Naive thymus-derived CD8-positive, alpha-beta T cell (primary cell): ENCODE measurements at regions not wholly inside any gene's neighbourhood (a gene's known extent, or its start where the extent isn't known, plus 50 kb on each side); places are given as distances from the start of the nearest gene placed in this dataset.
"Not testable (repeated sequence)": the region's sequence is repeated elsewhere in the genome, so short reads cannot be mapped to it uniquely, and the experiment has no call there.

Experiments used
- ATAC-seq, 2 donors: fragments of 150-1000 bp; cut with Tn5 transposase in 1 of 2; sonication (Bioruptor Pico), chemical (Tn5 transposase) in 1 of 2; 1 replicate in 1 of 2; 2 replicates in 1 of 2; pipeline ENCODE4 v1.10.0; 2021; ENCODE audit warnings: mild to moderate bottlenecking in 2 of 2, moderate library complexity in 2 of 2
- POLR2A ChIA-PET: fragments of 350-600 bp; sonication (Branson Sonifier 250); formaldehyde crosslinking; loops from one replicate; lab custom pipeline; 2021; ENCODE audit warnings: antibody characterized with exemption; lab: Charles Lee
- DNase-seq, 10 donors: peaks; one replicate each; pipeline versions ENCODE4 v3.0.0 to v3.0.0-alpha.2; 2020 to 2022
- H3K27ac Mint-ChIP-seq, 10 donors: one replicate each; pipeline ENCODE4 v1.8.0; 2020 to 2022; ENCODE audit warnings: mild to moderate bottlenecking in 10 of 10, mixed read lengths in 10 of 10, moderate library complexity in 4 of 10, inconsistent platforms in 1 of 10
- H3K27me3 Mint-ChIP-seq, 5 donors: one replicate each; pipeline ENCODE4 v1.8.0; 2021 to 2022; ENCODE audit warnings: mixed read lengths in 5 of 5
- H3K36me3 Mint-ChIP-seq, 3 donors: one replicate each; pipeline ENCODE4 v1.8.0; 2020 to 2022; ENCODE audit warnings: mixed read lengths in 3 of 3, mild to moderate bottlenecking in 2 of 3, inconsistent platforms in 1 of 3
- H3K4me1 Mint-ChIP-seq, 4 donors: one replicate each; pipeline ENCODE4 v1.8.0; 2021 to 2022; ENCODE audit warnings: mixed read lengths in 4 of 4
- H3K4me3 Mint-ChIP-seq, 10 donors: one replicate each; pipeline ENCODE4 v1.8.0; 2020 to 2022; ENCODE audit warnings: mild to moderate bottlenecking in 10 of 10, mixed read lengths in 10 of 10, moderate library complexity in 6 of 10, inconsistent platforms in 1 of 10
- H3K9me3 Mint-ChIP-seq, 9 donors: one replicate each; pipeline ENCODE4 v1.8.0; 2020 to 2022; ENCODE audit warnings: mixed read lengths in 9 of 9, mild to moderate bottlenecking in 3 of 9, inconsistent platforms in 1 of 9, moderate library complexity in 1 of 9

DNA sequence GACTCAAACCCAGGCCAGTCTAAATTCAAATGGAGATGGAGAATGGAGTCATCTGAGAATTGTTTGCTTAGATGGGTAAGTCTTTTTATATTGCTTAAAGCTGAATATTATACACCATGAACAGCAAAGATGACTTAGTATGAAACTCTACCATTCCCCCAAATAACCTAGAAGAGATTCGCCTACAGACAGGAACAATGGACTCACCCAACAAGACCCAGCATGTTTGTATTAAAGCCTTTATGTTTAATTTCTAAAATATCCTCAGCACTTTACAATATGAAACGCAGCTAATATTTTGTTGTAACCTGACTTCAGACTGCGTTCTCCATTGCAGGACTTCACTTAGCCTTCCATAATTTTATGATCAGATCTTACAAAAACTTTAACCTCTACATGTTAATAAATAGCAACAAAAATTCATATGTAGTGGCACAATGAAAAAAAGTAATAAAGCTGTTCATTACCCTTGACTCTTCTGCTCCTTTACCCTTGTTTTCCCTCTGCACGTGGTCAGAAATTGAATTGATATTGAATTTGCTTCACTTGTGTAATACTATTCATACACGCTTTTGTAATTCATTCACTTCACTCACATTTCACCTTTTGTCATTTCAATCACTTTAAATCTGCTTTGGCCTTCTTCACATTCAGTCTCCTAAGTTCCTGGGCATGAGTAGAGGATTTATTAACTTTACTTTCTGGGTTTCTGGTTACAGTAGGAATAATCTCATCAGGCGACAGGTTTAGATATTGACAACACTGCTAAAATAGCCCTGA, 177.3 kb upstream of the PTBP2 start:
- Mint-ChIP-seq H3K4me1 (no peaks in the 10 kb centered on the region), H3K27ac (no peak overlapping the region), H3K36me3 (no peaks in the 10 kb centered on the region), H3K9me3 (no peaks in the 10 kb centered on the region), H3K4me3 (no peak overlapping the region), H3K27me3 (no peaks in the 10 kb centered on the region)
- DNase-seq (no peak), ATAC-seq (no peak)
- POLR2A ChIA-PET: no interaction called here

GRCh38 chr1:96544831-96545221, 176.8 kb upstream of the PTBP2 start:
- no peak overlapping the region for H3K4me3 Mint-ChIP-seq
- no peaks in the 10 kb centered on the region for H3K27me3 Mint-ChIP-seq
- no peak for ATAC-seq
- H3K9me3 Mint-ChIP-seq: no peaks in the 10 kb centered on the region
- POLR2A ChIA-PET: no interaction called here
- H3K4me1 Mint-ChIP-seq: no peaks in the 10 kb centered on the region
- no peak for DNase-seq
- H3K36me3 Mint-ChIP-seq: no peaks in the 10 kb centered on the region
- H3K27ac Mint-ChIP-seq: no peak overlapping the region

DNA sequence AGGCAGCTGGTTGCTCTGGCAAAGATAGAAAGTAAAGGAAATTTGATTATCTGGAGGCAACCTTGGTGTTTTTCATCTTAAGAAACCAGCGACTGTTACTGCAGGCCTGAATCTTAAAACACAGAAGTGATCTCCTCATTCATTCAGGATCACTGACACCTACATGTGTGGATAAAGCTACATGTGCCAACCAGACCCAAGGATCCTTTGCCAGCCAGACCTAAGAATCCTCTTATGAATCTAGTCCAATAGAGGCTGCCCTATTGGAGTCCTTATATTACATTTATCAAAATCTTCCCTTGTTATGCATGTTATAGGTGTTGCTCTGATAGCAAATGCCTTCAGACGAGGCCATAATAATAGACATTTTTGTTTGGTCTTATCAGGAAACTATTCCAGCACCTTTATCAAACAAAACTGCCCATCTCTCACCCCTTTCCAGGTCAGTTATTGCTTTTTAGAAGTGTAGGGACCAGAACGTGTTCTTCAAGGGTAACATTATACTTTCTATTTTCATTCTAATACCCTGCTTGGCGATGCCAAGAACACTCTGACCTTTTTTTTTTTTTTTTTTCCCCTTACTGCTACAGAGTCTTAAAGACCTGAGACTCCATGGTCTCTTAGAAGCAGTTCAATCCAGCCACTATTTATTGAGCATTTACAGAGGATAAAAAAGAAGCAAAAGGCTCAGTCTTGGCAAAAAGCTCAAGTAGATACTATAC, 175.5 kb upstream of the PTBP2 start:
- POLR2A ChIA-PET: no interaction called here
- Mint-ChIP-seq H3K27me3 (no peaks in the 10 kb centered on the region), H3K36me3 (no peaks in the 10 kb centered on the region), H3K9me3 (no peaks in the 10 kb centered on the region), H3K4me3 (no peak overlapping the region), H3K27ac (no peak overlapping the region), H3K4me1 (no peaks in the 10 kb centered on the region)
- DNase-seq: no peak
- ATAC-seq: no peak

GRCh38 chr1:96550061-96550460, 171.5 kb upstream of the PTBP2 start:
- Mint-ChIP-seq H3K4me1 (no peaks in the 10 kb centered on the region), H3K36me3 (no peaks in the 10 kb centered on the region), H3K9me3 (no peaks in the 10 kb centered on the region), H3K27me3 (no peaks in the 10 kb centered on the region), H3K27ac (no peak overlapping the region), H3K4me3 (no peak overlapping the region)
- ATAC-seq (no peak), DNase-seq (no peak)
- POLR2A ChIA-PET: no interaction called here

GRCh38 chr1:96552451-96552850, 169.1 kb upstream of the PTBP2 start:
- Mint-ChIP-seq H3K36me3 (no peaks in the 10 kb centered on the region), H3K27me3 (peaks cover 0 to 4% (median 0%) of the 10 kb centered on the region in 5 donors), H3K4me1 (no peaks in the 10 kb centered on the region), H3K4me3 (no peak overlapping the region), H3K9me3 (no peaks in the 10 kb centered on the region), H3K27ac (no peak overlapping the region)
- DNase-seq (no peak), ATAC-seq (no peak)
- POLR2A ChIA-PET: no interaction called here

DNA sequence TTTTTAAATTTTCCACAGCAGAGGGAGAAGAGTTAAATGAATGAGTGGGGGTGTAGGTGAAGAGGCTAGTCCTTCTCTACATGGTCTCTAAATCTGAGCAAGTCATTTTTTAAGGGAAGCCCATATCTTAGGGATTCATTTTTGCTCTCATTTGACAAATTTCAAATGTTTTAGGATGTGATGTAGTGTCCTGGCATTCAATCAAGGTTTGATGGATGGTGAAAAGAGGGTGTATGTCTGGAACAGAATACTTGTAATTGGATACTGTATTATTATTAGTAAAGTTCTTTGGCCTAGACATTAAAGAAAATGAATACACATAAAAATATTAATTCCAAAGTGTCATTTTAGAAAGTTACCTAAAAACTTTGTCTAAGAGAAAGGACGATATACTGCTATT, 167.8 kb upstream of the PTBP2 start:
- Mint-ChIP-seq H3K4me3 (no peak overlapping the region), H3K27ac (no peak overlapping the region), H3K36me3 (no peaks in the 10 kb centered on the region), H3K4me1 (no peaks in the 10 kb centered on the region), H3K9me3 (no peaks in the 10 kb centered on the region), H3K27me3 (peaks cover 0 to 4% (median 2%) of the 10 kb centered on the region in 5 donors)
- POLR2A ChIA-PET: no interaction called here
- ATAC-seq: no peak
- no peak for DNase-seq

DNA sequence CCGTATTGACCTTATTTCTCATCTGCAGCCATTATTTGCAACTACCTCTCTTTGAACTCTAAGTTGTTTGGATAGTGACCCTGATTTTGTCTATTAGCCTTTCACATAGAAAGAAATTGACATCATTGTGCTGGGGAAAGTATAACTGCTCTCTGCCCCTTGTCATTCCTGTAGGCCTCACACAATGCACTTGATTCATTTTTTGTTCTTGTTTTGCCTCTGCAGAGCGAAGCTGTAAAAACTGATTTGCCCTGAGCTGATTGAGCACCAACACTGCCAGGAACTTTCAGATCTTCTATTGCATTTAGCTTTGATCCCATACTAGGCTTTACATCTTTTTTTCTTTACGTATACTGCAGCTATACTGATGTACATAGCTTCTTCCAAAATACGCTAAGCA, 167.2 kb upstream of the PTBP2 start:
- H3K27me3 Mint-ChIP-seq: peaks cover 0 to 4% (median 2%) of the 10 kb centered on the region in 5 donors
- H3K4me3 Mint-ChIP-seq: no peak overlapping the region
- POLR2A ChIA-PET: no interaction called here
- H3K27ac Mint-ChIP-seq: no peak overlapping the region
- H3K4me1 Mint-ChIP-seq: no peaks in the 10 kb centered on the region
- no peaks in the 10 kb centered on the region for H3K9me3 Mint-ChIP-seq
- no peaks in the 10 kb centered on the region for H3K36me3 Mint-ChIP-seq
- DNase-seq: no peak
- no peak for ATAC-seq

GRCh38 chr1:96557336-96557735, 164.2 kb upstream of the PTBP2 start:
- POLR2A ChIA-PET: no interaction called here
- Mint-ChIP-seq H3K9me3 (peaks cover 0 to 5% (median 0%) of the 10 kb centered on the region in 9 donors), H3K4me3 (no peak overlapping the region), H3K36me3 (no peaks in the 10 kb centered on the region), H3K27ac (no peak overlapping the region), H3K27me3 (peaks cover 0 to 7% (median 4%) of the 10 kb centered on the region in 5 donors), H3K4me1 (no peaks in the 10 kb centered on the region)
- DNase-seq: no peak
- no peak for ATAC-seq

DNA sequence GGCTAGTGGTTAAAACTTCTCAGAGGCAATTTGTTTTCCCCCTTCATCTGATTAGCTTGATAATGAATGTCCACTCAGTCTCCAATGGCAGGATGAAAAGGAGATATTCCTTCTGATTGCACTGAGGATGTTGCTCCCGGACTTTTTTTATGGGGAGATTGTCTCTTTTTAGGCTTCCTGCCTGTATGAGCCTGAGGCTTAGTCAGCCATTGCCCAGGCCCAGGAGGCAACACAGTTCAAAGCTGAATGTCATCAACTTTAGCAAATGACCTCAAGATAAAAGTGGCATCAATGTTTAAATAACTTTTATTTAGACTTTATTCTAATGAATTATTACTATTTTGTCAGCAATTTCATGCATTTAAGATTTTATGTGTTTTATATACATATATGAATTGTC, 162.9 kb upstream of the PTBP2 start:
- Mint-ChIP-seq H3K4me1 (no peaks in the 10 kb centered on the region), H3K27me3 (peaks cover 0 to 12% (median 4%) of the 10 kb centered on the region in 5 donors), H3K36me3 (no peaks in the 10 kb centered on the region), H3K4me3 (no peak overlapping the region), H3K9me3 (peaks cover 0 to 5% (median 0%) of the 10 kb centered on the region in 9 donors), H3K27ac (no peak overlapping the region)
- ATAC-seq: no peak
- POLR2A ChIA-PET: no interaction called here
- no peak for DNase-seq

DNA sequence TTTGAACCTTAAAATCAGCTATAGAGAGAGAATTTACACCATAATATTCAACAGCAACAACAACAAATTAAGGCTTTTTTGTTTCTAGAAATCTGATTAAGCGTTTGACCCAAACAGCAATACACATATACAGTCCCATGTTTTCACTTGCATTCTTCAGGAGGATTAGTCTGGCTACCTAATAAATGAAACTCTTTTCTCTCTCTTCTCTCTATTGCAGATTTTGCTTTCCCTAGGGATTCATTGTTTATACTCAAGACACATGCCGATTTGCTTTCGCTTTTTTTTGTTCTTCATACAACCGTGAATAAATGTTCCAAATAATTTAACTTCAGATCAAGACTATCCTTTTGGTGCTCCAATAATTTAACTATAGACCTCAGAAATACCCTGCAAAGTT, 162.4 kb upstream of the PTBP2 start:
- POLR2A ChIA-PET: no interaction called here
- no peaks in the 10 kb centered on the region for H3K4me1 Mint-ChIP-seq
- ATAC-seq: no peak
- H3K36me3 Mint-ChIP-seq: no peaks in the 10 kb centered on the region
- H3K9me3 Mint-ChIP-seq: peaks cover 0 to 5% (median 0%) of the 10 kb centered on the region in 9 donors
- no peak for DNase-seq
- no peak overlapping the region for H3K27ac Mint-ChIP-seq
- peaks cover 0 to 12% (median 4%) of the 10 kb centered on the region in 5 donors for H3K27me3 Mint-ChIP-seq
- no peak overlapping the region for H3K4me3 Mint-ChIP-seq

- POLR2A ChIA-PET: no interaction called here
- peaks cover 0 to 12% (median 4%) of the 10 kb centered on the region in 5 donors for H3K27me3 Mint-ChIP-seq
- peaks cover 0 to 5% (median 0%) of the 10 kb centered on the region in 9 donors for H3K9me3 Mint-ChIP-seq
- no peak overlapping the region for H3K27ac Mint-ChIP-seq
- H3K36me3 Mint-ChIP-seq: no peaks in the 10 kb centered on the region
- H3K4me1 Mint-ChIP-seq: no peaks in the 10 kb centered on the region
- ATAC-seq (no peak), DNase-seq (no peak)
- H3K4me3 Mint-ChIP-seq: no peak overlapping the region
Measured at GRCh38 chr1:96559707-96560596, 161.6 kb upstream of the PTBP2 start.

DNA sequence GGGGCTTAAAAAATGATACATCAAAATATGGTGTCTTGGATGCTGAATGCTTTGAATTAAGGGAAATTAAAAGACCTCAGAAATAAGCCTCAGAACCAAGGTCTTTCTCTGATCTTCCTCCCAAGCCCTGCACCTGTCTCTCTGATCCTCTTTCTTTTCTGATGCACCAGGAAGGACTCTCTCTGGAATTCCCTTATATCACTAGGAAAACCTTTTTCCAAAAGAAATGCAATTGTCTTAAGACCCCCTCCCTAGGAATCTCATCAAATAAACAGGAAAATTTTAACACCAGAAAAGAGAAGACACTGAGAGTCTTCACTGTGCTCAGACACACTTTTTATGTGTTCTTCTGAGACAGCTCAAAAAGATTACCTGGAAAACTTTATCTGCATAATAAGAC, 159.5 kb upstream of the PTBP2 start:
- ATAC-seq: no peak
- Mint-ChIP-seq H3K4me1 (no peaks in the 10 kb centered on the region), H3K4me3 (no peak overlapping the region)

DNA sequence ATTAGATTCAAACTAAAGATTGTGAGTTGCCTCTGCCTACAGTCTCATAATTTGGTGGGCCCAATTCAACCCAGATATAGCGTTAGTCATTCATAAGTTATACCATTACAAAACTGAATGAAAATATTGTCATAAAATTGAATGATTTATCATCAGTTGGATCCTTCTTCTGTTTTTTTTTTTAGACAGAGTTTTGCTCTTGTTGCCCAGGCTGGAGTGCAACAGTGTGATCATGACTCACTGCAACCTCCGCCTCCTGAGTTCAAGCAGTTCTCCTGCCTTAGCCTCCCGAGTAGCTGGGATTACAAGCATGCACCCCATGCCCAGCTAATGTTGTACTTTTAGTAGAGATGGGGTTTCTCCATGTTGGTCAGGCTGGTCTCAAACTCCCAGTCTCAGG, 157.2 kb upstream of the PTBP2 start:
- DNase-seq, POLR2A ChIA-PET, H3K27ac Mint-ChIP-seq, H3K36me3 Mint-ChIP-seq, ATAC-seq, H3K9me3 Mint-ChIP-seq, H3K4me3 Mint-ChIP-seq, H3K4me1 Mint-ChIP-seq: not testable (repeated sequence)
- peaks cover 0 to 12% (median 0%) of the 10 kb centered on the region in 5 donors for H3K27me3 Mint-ChIP-seq

More for the DNA sequence above, 159.5 kb upstream of the PTBP2 start:
- no peaks in the 10 kb centered on the region for H3K36me3 Mint-ChIP-seq
- POLR2A ChIA-PET: no interaction called here
- DNase-seq: no peak
- peaks cover 0 to 5% (median 0%) of the 10 kb centered on the region in 9 donors for H3K9me3 Mint-ChIP-seq
- H3K27me3 Mint-ChIP-seq: peaks cover 0 to 12% (median 3%) of the 10 kb centered on the region in 5 donors
- no peak overlapping the region for H3K27ac Mint-ChIP-seq
